H9 (cell line): ENCODE measurements at regions not wholly inside any gene's neighbourhood (a gene's known extent, or its start where the extent isn't known, plus 50 kb on each side); places are given as distances from the start of the nearest gene placed in this dataset.

Experiments
- DNase-seq: peaks from one replicate; pipeline ENCODE4 v3.0.0-alpha.2; 2017
- H2AFZ ChIP-seq: one replicate; pipeline ENCODE4 v1.6.1; 2013; ENCODE audit warnings: mild to moderate bottlenecking, low read length, control low read depth, moderate library complexity
- H2AK5ac ChIP-seq: 2 replicates; pipeline ENCODE4 v1.6.1; 2013; ENCODE audit warnings: low read length, control low read depth, mixed read lengths; ENCODE audit not compliant: insufficient read length
- H2BK120ac ChIP-seq: one replicate; pipeline ENCODE4 v1.6.1; 2013; ENCODE audit warnings: low read depth, mild to moderate bottlenecking, low read length, control low read depth, inconsistent platforms; ENCODE audit not compliant: poor library complexity, severe bottlenecking
- H2BK12ac ChIP-seq: 2 replicates; pipeline ENCODE4 v1.6.1; 2013; ENCODE audit warnings: low read length, control low read depth, mixed read lengths, low read depth; ENCODE audit not compliant: insufficient read length
- H2BK15ac ChIP-seq: 2 replicates; pipeline ENCODE4 v1.6.1; 2013; ENCODE audit warnings: low read depth, low read length, control low read depth
- H2BK20ac ChIP-seq: one replicate; pipeline ENCODE4 v1.6.1; 2013; ENCODE audit warnings: low read depth, mild to moderate bottlenecking, low read length, control low read depth, inconsistent platforms; ENCODE audit not compliant: poor library complexity, severe bottlenecking
- H2BK5ac ChIP-seq: 2 replicates; pipeline ENCODE4 v1.6.1; 2013; ENCODE audit warnings: low read length, control low read depth, mixed read lengths; ENCODE audit not compliant: insufficient read length
- H3K14ac ChIP-seq: 2 replicates; pipeline ENCODE4 v1.6.1; 2013; ENCODE audit warnings: low read length, control low read depth; ENCODE audit not compliant: insufficient read depth
- H3K18ac ChIP-seq: 2 replicates; pipeline ENCODE4 v1.6.1; 2013; ENCODE audit warnings: low read depth, mild to moderate bottlenecking, mixed read lengths, low read length, control low read depth; ENCODE audit not compliant: insufficient read length
- H3K23ac ChIP-seq: 2 replicates; pipeline ENCODE4 v1.6.1; 2013; ENCODE audit warnings: low read length, control low read depth, mixed read lengths, low read depth; ENCODE audit not compliant: insufficient read length
- H3K23me2 ChIP-seq: 2 replicates; pipeline ENCODE4 v1.6.1; 2013; ENCODE audit warnings: low read depth, mild to moderate bottlenecking, mixed read lengths, low read length, control low read depth; ENCODE audit not compliant: insufficient read length, poor library complexity, severe bottlenecking
- H3K27ac ChIP-seq: 2 replicates; pipeline ENCODE4 v1.5.1; 2013; ENCODE audit warnings: low read length, control low read depth, mixed read lengths, low read depth; ENCODE audit not compliant: insufficient read length
- H3K27me3 ChIP-seq: 2 replicates; pipeline ENCODE4 v1.6.1; 2013; ENCODE audit warnings: low read length, control low read depth, inconsistent platforms; ENCODE audit not compliant: insufficient read depth
- H3K4ac ChIP-seq: 2 replicates; pipeline ENCODE4 v1.6.1; 2013; ENCODE audit warnings: low read depth, mild to moderate bottlenecking, control low read depth, inconsistent platforms, low read length, moderate library complexity
- H3K4me1 ChIP-seq: 2 replicates; pipeline ENCODE4 v1.6.1; 2013; ENCODE audit warnings: low read length, control low read depth, inconsistent platforms; ENCODE audit not compliant: insufficient read depth
- H3K4me2 ChIP-seq: 2 replicates; pipeline ENCODE4 v1.6.1; 2013; ENCODE audit warnings: low read length, control low read depth, mixed read lengths; ENCODE audit not compliant: insufficient read length, insufficient read depth
- H3K56ac ChIP-seq: 2 replicates; pipeline ENCODE4 v1.6.1; 2013; ENCODE audit warnings: low read depth, mild to moderate bottlenecking, mixed read lengths, low read length, control low read depth; ENCODE audit not compliant: insufficient read length
- H3K79me1 ChIP-seq: 2 replicates; pipeline ENCODE4 v1.6.1; 2013; ENCODE audit warnings: low read depth, mild to moderate bottlenecking, moderate library complexity, low read length, control low read depth, inconsistent platforms; ENCODE audit not compliant: insufficient read depth, poor library complexity, severe bottlenecking
- H3K79me2 ChIP-seq: 2 replicates; pipeline ENCODE4 v1.6.1; 2013; ENCODE audit warnings: low read length, control low read depth, inconsistent platforms; ENCODE audit not compliant: insufficient read depth
- H3K9ac ChIP-seq: 2 replicates; pipeline ENCODE4 v1.6.1; 2013; ENCODE audit warnings: low read length, control low read depth, mixed read lengths; ENCODE audit not compliant: insufficient read length; ENCODE audit errors: extremely low read depth
- H3K9me3 ChIP-seq: one replicate; pipeline ENCODE4 v1.6.1; 2013; ENCODE audit warnings: low read depth, low read length, inconsistent platforms; ENCODE audit not compliant: control insufficient read depth
- H3T11ph ChIP-seq: one replicate; pipeline ENCODE4 v1.6.1; 2013; ENCODE audit warnings: mild to moderate bottlenecking, low read length, control low read depth, inconsistent platforms
- H4K20me1 ChIP-seq: one replicate; pipeline ENCODE4 v1.6.1; 2013; ENCODE audit not compliant: control insufficient read depth, insufficient read length, insufficient read depth
- H4K5ac ChIP-seq: 2 replicates; pipeline ENCODE4 v1.6.1; 2013; ENCODE audit warnings: low read depth, mild to moderate bottlenecking, mixed read lengths, low read length, control low read depth; ENCODE audit not compliant: insufficient read length
- H4K8ac ChIP-seq: replicated peaks from 2 replicates; pipeline ENCODE4 v1.6.1; 2013; ENCODE audit warnings: low read length, control low read depth, mixed read lengths, low read depth; ENCODE audit not compliant: insufficient read length
- H4K91ac ChIP-seq: 2 replicates; pipeline ENCODE4 v1.6.1; 2013; ENCODE audit warnings: low read depth, mild to moderate bottlenecking, moderate library complexity, mixed read lengths, low read length, control low read depth; ENCODE audit not compliant: insufficient read length
- H3K27ac Mint-ChIP-seq, 3 experiments: 2 replicates in 2 of 3; 3 replicates in 1 of 3; pipeline ENCODE4 v1.8.0; 2020 to 2021; ENCODE audit warnings: mixed read lengths in 3 of 3, mild to moderate bottlenecking in 1 of 3, moderate library complexity in 1 of 3
- H3K27me3 Mint-ChIP-seq: 2 replicates; pipeline ENCODE4 v1.8.0; 2021; ENCODE audit warnings: low read depth, mild to moderate bottlenecking, moderate library complexity, mixed read lengths
- H3K36me3 Mint-ChIP-seq, 3 experiments: 2 replicates in 2 of 3; 3 replicates in 1 of 3; pipeline ENCODE4 v1.8.0; 2020 to 2021; ENCODE audit warnings: low read depth in 3 of 3, mixed read lengths in 3 of 3; ENCODE audit not compliant: insufficient read depth in 1 of 3
- H3K4me1 Mint-ChIP-seq, 2 experiments: 2 replicates each; pipeline ENCODE4 v1.8.0; 2020; ENCODE audit warnings: mixed read lengths in 2 of 2
- H3K4me3 Mint-ChIP-seq, 2 experiments: 2 replicates in 1 of 2; 3 replicates in 1 of 2; pipeline ENCODE4 v1.8.0; 2020 to 2021; ENCODE audit warnings: mild to moderate bottlenecking in 2 of 2, mixed read lengths in 2 of 2, moderate library complexity in 1 of 2
- H3K9me3 Mint-ChIP-seq, 2 experiments: 2 replicates in 1 of 2; 3 replicates in 1 of 2; pipeline ENCODE4 v1.8.0; 2020; ENCODE audit warnings: mild to moderate bottlenecking in 2 of 2, mixed read lengths in 2 of 2, moderate library complexity in 1 of 2
- CTCF ChIP-seq: fragments of 200-600 bp; sonication (generic); conservative IDR thresholded peaks from 3 replicates; pipeline ENCODE4 v1.8.0; 2021; ENCODE audit warnings: antibody characterized with exemption, mild to moderate bottlenecking
- WGBS: extraction: QIAGEN DNeasy Blood & Tissue Kit; methylation state at CpG from one replicate; pipeline ENCODE4 v1.1.7; 2013; ENCODE audit warnings: missing lambda C conversion rate, low lambda C conversion rate, mixed read lengths; ENCODE audit not compliant: insufficient read length; ENCODE audit errors: extremely low coverage; 5-methylcytosine and 5-hydroxymethylcytosine counted together

GRCh38 chr7:53100091-53100490, 64.7 kb downstream of the POM121L12 start:
- H2BK5ac ChIP-seq: no peak overlapping the region
- no peaks in the 10 kb centered on the region for H3K9me3 ChIP-seq
- Mint-ChIP-seq H3K27me3 (no peaks in the 10 kb centered on the region), H3K27ac (no peak overlapping the region), H3K4me1 (no peaks in the 10 kb centered on the region; a peak in 1 of 4 replicates), H3K9me3 (no peaks in the 10 kb centered on the region; a peak in 1 of 5 replicates), H3K36me3 (no peaks in the 10 kb centered on the region), H3K4me3 (no peak overlapping the region)
- H4K20me1 ChIP-seq: no peaks in the 10 kb centered on the region
- H2BK20ac ChIP-seq: no peak overlapping the region
- no peak overlapping the region for H4K8ac ChIP-seq
- H2AK5ac ChIP-seq: no peak overlapping the region
- no peaks in the 10 kb centered on the region for H3K79me2 ChIP-seq
- H2BK120ac ChIP-seq: no peak overlapping the region
- no CpG with 5 or more reads among the region's 4 CpGs for WGBS
- no peak overlapping the region for H3K23ac ChIP-seq
- no peak for DNase-seq
- H3K56ac ChIP-seq: no peak overlapping the region
- no peak overlapping the region for H3K18ac ChIP-seq
- H2BK12ac ChIP-seq: no peak overlapping the region
- no peak overlapping the region for H2BK15ac ChIP-seq
- H2AFZ ChIP-seq: no peak overlapping the region
- no peak overlapping the region for H4K91ac ChIP-seq
- H3K9ac ChIP-seq: no peak overlapping the region
- no peaks in the 10 kb centered on the region for H3K79me1 ChIP-seq
- H3K4me2 ChIP-seq: no peak overlapping the region
- no peak overlapping the region for H3K4ac ChIP-seq
- H3T11ph ChIP-seq: no peak overlapping the region
- TF ChIP-seq CTCF: no peak
- H3K14ac ChIP-seq: no peak overlapping the region
- H3K4me1 ChIP-seq: no peaks in the 10 kb centered on the region
- H3K27me3 ChIP-seq: no peaks in the 10 kb centered on the region
- H3K23me2 ChIP-seq: no peaks in the 10 kb centered on the region
- no peak overlapping the region for H4K5ac ChIP-seq
- H3K27ac ChIP-seq: no peak overlapping the region
